Liver (tissue), 3 donors: ENCODE measurements at regions not wholly inside any gene's neighbourhood (a gene's known extent, or its start where the extent isn't known, plus 50 kb on each side); places are given as distances from the start of the nearest gene placed in this dataset.

Experiments used
- CTCF ChIP-seq: fragments of 150-350 bp; IDR thresholded peaks from 2 replicates; pipeline ENCODE4 v1.5.1; 2017; ENCODE audit warnings: improper control_type of control experiment, low read depth, low read length; ENCODE audit not compliant: missing input control
- HNF4G ChIP-seq: IDR thresholded peaks from 2 replicates; pipeline ENCODE4 v1.6.1; 2016; ENCODE audit warnings: antibody characterized with exemption
- donor health status: healthy.
- donor health status: healthy.

- TF ChIP-seq CTCF (no peak), HNF4G (no peak)
Observed at GRCh38 chr11:109514313-109515018, 92.5 kb downstream of the C11orf87 start.
